GM21619 (cell line): ENCODE measurements at regions not wholly inside any gene's neighbourhood (a gene's known extent, or its start where the extent isn't known, plus 50 kb on each side); places are given as distances from the start of the nearest gene placed in this dataset.
"Not testable (repeated sequence)": the region's sequence is repeated elsewhere in the genome, so short reads cannot be mapped to it uniquely, and the experiment has no call there.

Experiments used
- ATAC-seq: cut with Tn5 transposase; IDR thresholded peaks from one replicate; pipeline ENCODE4 v1.9.1; 2021; ENCODE audit not compliant: unreplicated experiment

DNA sequence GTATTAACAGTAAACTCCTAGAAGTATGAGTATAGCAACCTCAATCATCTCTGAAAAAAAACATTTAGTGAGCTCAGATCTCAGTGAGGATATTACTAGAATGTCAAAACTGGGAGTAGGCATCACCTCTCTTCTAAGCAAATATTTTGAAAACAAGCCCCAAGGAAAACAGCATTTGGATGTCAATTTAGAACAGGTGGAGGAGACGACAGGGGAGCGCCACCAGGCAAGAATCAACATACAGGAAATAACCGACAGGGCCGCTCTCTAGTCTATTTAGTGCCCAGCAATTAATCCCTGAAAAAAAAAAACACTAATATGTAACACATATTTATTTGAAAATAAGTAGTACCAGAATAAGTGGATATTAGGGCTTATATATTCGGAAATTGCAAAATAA is 940.3 kb upstream of the ADGRL3 start:
- no peak for ATAC-seq

DNA sequence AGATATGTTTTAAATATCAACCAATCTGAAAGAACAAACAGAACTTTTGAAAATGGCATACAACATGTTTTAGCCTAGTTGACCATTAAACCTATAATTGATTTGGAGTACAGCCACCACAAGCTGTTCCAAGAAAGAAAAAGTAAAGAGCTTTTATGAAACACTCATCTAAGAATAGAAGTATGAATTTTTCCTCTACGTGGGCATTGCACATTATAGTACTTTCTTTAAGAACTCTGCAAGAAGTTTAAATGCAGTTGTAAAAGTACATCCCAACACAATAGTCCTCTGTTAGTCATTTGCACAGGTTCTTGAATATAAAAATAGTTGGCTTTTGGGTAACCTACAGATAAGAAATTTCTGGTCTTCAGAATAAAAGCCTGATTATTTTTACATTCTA is 933.6 kb upstream of the ADGRL3 start:
- no peak for ATAC-seq

DNA sequence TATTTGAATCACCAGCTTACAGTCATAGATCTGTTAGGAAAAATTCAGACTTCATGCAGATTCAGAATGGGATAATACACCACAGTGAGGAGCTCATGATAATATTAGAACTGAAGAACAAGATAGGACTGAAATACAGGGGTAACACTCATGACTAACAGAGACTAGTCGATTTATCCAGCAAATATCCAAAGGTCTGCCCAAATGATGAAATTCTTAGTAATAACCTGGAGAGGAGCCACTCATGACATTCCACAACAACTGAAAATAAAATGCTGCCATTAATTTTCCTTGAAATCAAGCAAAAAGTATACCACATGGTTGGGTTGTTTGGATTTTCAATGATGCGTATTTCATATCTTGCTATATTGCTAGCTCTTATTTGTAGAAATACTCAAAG is 903.7 kb upstream of the ADGRL3 start:
- ATAC-seq = no peak

DNA sequence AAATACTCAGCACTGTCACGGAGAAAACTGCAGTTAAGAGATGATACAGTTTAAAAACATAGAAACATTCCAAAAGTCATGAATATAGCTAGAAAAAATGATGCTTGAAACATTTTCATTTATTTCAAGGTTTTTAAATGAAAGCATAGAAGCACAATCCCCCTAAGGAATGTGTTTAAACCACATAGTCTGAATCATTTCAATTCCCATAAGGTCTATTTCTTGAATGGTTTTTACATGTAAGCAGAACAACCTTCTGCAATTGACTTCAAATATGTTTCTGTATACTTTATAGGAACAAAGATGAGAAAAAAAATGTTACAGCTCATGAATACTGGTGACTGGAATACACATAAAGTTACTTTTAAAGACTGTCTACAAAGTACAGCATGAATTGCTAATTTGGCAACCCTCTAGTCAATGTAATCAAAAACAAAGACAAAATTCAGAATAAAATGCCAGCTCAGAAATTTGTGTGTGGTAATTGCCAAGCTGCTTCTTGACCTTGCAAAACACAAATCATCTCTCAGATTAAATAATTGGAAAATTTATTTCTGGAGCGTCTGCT is 886.4 kb upstream of the ADGRL3 start:
- ATAC-seq = no peak

DNA sequence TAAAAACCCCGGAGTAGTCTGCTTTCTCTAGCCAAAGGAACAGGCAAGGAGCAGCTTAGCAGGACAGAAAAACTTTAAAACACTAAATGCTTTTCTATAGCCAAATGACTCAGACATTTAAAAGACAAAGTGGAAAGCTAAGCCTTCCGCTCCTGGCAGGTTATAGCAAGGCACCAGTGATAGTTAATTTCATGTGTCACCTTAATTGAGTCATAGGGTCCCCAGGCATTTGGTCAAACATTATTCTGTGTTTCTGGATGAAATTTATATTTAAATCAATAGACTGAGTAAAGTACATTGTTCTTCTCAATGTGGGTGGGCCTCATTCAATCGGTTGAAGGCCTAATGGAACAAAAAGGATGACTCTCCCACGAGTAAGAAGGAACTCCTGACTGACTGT is 885.7 kb upstream of the ADGRL3 start:
- no peak for ATAC-seq

DNA sequence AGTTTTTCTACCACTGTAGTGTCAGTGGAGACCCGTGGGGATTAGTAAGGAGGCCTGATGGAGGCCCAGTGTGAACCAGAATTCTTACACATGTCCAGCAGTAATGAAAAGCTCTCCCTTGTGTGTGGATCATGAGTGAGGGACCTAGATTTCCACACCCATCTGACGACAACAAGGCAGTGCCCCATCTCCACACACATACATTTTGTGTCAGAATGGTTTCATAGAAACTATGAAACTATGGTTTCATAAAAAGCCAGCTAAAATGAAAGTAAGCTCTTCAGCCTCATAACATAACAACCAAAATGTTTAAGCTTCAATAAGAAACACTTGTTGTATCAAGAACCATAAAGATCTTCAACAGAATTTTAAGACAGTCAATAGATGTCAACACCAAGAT is 884.5 kb upstream of the ADGRL3 start:
- no peak for ATAC-seq

DNA sequence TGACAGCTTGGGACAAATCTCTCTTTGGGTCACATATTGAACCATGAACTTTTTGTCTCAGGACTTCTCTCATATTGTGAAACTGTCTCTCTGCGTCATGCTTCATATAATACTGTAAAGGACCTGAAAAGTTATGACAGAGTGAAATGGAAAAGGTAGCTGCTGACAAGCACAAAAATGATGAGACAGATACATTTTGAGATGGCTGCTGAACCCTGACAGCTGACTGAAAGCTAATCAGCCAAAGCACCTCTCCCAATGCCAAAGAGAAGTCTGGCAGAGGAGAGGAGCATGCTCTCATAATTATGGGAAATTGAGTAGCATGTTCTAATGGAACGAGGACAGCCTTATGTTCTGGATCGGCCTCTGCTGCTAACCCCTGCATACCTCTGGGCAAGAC is 873.4 kb upstream of the ADGRL3 start:
- no peak for ATAC-seq

DNA sequence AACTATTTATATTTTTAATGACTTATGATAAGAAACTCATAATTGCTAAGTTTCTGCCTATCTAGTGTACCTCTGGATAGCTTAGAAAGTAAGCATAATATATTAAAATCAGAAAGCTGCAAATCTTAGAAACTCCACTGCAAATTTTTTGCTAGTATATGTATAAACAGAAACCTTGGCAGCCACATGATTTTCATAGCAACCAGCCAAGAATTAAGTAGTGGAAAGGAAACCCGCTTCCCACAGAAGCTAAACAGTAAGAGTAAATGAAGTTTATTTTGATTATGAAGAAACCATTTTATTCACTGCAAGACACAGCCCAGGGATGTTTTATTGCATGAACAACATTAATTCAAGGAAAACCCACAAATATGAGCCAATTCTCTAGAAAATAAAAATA is 872.5 kb upstream of the ADGRL3 start:
- ATAC-seq = no peak

DNA sequence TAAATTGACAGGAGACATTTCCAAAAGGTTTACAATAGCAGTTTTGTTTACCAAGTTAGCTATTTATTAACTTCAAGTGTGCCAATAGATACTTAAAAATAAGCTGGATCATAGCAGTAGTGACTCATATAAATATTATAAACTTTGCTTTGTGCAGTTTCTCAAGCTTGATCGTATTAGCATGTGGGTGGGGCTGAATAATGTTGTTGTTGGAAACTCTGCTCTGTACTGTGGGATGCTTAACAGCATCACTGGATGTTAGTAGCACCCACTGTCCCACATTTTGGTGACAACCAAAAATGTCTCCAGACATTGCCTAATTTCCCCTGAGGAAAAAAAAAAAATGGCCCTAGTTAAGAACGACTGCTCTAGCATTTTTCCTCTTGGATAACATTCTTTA is 855.2 kb upstream of the ADGRL3 start:
- no peak for ATAC-seq

DNA sequence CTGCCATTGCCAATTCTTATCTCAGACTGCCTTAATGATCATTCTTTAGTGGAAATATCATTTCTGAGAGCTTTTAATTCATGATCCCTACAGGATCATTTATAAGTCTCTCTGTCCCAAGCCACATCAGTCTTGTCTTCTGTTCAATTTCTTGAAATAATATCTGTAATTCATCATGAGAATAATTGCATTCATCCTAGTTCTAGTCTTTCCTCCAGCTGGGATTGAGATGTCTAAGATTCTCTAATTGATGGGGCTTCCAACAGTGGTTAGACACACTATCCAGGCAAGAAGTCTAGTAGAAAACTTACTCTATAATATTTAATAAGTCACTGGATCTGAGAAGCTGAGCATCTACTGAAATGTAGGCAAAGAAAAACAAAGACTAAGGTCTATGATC is 854.7 kb upstream of the ADGRL3 start:
- no peak for ATAC-seq

DNA sequence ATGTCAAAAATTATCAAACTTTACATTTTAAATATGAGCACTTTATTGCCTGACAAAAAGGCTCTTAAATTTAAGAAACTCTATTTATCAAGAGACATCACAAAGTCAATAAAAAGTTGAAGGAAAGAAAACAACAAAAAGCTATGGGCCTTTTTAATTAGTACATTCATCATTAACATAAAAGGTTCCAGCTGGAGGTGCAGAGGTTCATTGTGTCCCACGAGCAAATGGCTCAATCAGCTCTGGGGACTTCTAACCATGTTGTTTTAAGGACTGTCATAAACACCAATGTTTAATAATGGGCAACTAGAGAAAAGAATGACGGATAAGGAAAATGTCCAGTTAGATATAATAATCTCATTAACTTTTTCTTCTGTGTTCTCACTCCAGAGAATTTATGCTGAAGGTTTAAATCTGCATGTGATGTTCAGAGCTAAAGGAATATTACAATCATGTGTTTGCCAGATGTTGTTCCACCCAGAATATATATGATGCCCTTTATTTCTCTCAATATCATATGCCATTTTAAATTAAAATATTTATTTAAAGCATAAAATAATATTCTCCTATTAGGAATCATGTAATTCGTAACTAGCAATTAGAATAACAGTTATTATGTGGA is 840.3 kb upstream of the ADGRL3 start:
- no peak for ATAC-seq

DNA sequence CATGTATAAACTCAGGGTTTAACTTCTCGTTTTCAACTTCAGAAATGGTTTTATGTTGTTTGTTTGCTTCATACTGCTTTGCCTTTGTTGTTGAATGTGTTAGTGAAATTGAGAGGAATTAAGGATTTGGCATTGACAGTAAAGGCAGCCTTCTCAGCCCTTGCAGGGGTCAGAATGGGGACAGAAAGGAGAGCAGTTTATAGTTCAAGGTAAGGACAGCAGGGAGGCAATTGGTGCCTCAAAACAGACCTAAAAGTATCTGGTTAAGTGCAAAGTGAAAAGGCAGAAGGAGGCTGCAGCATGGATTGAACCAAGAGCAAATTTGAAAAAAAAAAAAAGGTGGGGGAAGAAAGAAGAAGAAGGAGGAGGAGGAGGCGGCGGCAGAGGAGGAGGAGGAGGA is 835.0 kb upstream of the ADGRL3 start:
- ATAC-seq = no peak

DNA sequence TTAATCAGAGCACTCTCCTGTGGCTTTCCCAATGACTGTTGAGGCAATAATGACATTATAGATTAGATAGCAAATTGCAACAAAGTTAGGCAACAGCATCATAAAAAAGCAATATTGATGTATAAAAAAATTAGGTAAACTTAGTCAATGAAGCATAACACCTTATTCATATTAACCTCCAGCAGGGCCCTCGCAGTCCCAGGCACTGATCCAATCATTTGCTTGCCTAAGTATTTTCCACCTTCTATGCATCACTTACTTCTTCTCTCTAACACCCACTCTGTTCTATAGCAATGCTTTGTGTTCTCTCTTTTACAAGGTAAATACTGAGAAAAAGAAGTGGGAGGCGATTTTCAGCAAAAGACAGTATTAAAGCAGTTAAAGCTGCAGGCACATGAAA is 833.5 kb upstream of the ADGRL3 start:
- ATAC-seq = no peak

DNA sequence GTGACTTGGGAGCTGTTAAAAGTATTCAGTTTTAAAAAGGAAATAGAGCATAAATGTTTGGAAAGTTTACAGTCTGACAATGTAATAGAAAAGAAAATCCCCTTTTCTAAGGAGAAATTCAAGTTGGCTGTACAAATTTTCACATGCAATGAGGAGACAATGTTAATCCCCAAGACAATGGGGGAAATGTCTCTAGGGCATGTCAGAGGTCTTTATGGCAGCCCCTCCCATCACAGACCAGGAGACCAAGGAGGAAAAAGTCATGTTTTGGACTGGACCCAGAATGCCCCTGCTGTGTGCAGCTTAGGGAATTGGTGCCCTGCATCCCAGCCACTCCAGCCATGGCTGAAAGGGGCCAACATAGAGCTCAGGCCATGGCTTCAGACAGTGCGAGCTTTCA is 831.1 kb upstream of the ADGRL3 start:
- no peak for ATAC-seq

DNA sequence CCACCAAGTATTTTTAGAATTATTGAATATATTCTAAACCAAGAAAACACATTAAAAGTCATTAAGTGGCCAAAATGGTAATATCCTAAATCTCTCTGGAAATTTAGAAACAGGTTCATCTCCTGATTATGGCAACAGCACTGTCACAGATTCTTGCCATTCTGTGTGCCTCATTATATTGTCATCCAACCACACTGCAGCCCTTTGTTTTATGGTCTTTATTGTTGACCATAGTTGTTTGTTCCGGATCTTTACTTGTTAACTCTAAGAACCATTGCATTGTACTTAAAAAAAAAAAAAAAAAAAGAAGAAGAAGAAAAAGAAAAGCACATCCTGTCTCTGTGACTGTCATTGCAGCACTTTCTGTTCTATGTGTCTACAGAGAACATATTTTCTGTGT is 822.1 kb upstream of the ADGRL3 start:
- ATAC-seq = no peak

DNA sequence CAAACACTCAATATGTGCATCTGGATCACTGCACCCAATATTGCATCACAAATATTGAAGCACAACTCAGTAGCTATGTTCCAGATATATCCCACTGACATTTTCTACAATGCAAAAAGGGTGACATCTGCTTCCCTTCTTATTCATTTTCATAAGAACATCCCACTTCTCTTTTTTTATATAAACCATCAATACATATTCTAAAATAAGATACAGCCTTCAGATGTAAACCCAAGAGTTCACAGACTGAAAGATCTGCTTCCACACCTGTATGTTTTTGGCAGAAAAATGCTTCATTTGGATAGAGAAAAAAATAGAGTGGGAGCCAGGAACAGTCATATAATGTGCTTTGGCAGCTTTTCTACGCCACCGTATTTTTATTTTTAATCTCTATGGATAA is 815.6 kb upstream of the ADGRL3 start:
- no peak for ATAC-seq

DNA sequence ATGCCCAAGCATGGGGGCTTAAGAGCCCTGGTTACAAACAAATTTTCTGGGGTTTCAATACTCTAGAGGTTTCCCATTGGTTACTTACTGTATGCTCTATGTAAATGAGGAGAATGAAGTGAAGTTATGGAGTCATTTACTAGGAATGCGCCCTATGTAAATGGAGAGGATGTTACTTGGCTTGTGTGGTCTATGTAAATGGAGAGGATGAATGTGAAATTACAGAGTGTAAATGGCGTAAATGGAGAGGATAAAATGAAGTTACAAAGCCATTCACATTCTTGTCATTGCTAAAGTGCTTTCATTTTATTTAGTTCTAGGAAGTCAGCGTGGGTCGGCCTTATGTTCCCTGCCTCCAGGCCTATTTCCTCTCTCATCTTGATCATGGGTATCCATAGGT is 810.5 kb upstream of the ADGRL3 start:
- ATAC-seq = no peak

DNA sequence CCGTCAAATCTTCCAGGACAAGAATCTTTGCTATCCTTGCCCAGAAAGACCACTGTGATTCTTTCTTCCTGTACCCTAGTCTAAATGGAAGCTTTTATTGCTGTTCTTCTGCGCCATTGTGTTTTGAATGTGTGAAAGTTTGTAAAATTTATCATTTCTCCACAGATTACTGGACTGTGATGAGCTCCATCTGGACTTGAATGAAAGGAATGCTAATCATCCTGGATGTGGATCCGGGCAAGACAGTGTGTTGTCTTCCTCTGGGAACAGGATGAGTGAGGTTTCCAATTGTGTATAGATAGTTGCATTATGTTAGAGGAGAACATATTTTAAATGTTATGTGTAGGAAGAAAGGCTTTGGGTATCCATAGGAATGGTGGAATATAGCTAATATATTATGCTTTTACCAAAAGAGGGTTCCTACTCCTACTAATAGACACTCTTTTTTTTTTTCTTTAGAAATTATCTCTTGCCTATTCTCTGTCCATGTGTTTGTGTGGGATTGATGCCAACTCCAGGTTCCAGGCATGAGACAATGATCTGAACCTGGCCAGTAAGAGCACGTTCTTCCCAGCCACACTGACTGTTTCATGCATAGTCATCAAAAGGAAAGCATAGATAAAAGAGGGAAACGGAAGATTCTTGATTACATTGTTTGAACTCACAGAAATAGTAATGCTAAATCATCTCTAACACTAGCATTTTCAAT is 803.6 kb upstream of the ADGRL3 start:
- ATAC-seq = no peak

DNA sequence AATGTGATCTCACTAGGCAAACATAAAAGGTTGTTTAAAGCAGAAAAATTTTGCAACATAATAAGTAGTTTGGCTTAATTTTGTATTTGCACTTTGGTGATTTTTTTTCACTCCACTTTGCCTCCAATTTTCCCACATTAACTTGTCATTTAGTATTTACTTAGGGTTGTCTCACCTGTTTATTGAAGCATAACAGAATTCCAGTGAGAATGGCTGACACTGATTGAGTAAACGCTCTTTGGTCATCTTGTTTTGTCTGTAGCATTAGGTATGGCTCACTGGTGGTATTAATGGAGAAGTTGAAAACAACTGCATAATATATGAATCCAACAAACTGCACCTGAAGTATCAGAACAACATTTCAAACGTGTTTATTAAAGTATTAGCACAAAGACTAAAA is 799.5 kb upstream of the ADGRL3 start:
- ATAC-seq = no peak

DNA sequence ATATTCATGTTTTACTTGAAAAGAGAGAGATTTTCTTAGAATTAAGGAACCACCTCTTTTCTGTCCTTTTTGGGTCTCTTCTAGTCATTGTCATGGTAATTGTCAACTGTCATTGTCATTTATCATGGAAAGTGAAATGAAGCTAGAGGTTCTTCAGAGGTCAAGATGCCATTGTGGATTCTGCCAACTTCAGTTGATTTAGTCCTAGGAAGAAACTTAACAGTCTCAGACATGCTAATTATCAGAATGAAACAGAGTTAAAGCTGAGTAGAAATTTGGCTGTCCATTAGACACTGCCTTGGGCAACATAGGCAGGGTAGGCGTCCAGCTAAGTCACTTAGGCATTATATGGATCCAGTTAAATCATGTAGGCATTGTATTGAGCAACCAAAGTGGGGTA is 796.1 kb upstream of the ADGRL3 start:
- ATAC-seq = no peak

DNA sequence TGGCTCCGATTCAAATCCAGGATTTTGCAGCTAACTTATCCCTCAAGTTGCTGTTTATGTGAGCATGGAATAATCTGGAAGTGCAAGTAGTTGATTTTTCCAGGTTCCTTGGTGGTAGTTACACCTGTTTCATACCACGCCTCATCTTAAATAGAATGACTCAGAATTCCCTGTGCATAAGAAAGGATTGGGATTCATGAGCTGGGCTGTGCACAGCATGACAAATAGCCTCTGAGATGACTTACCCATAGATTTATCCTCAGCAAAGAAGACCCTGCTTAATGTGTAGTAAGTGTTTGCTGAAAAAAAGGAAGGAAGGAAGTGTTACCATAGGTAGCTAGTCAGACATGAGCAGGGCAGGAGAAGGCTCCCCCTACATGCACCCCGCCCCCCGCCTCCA is 777.7 kb upstream of the ADGRL3 start:
- ATAC-seq = no peak

DNA sequence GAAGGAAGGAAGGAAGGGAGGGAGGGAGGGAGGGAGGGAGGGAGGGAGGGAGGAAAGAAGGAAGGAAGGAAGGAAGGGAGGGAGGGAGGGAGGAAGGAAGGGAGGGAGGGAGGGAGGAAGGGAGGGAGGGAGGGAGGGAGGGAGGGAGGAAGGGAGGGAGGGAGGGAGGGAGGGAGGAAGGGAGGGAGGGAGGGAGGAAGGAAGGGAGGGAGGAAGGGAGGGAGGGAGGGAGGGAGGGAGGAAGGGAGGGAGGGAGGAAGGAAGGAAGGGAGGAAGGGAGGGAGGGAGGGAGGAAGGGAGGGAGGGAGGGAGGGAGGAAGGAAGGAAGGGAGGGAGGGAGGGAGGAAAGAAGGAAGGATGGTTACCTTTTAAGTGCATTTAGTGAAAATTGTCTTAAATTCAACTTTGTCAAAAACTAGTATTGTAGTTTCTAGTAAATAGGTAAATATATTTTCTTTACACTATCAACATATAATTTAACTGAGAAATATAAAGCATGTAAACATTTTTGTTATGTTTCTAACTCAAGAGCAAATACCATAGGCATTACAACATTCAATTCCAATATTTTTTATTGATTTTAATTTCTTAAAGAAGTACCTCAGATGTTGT is 776.4 kb upstream of the ADGRL3 start:
- ATAC-seq = not testable (repeated sequence)
